GM06990 (cell line): ENCODE measurements at regions not wholly inside any gene's neighbourhood (a gene's known extent, or its start where the extent isn't known, plus 50 kb on each side); places are given as distances from the start of the nearest gene placed in this dataset.
A peak's percentile ranks its signal among the peaks of the same experiment; 100 is the strongest.
"Not testable (repeated sequence)": the region's sequence is repeated elsewhere in the genome, so short reads cannot be mapped to it uniquely, and the experiment has no call there.

Experiments used
- DNase-seq: peaks from one replicate; pipeline ENCODE4 v3.0.0-alpha.2; 2011; ENCODE audit not compliant: insufficient read length; ENCODE audit errors: extremely low read depth
- H3K27me3 ChIP-seq: replicated peaks from 2 replicates; pipeline ENCODE4 v1.6.0; 2011; ENCODE audit warnings: low read length; ENCODE audit not compliant: control insufficient read depth, insufficient read depth
- H3K36me3 ChIP-seq: 2 replicates; pipeline ENCODE4 v1.5.1; 2011; ENCODE audit warnings: low read length; ENCODE audit not compliant: control insufficient read depth, insufficient read depth
- H3K4me3 ChIP-seq: replicated peaks from 2 replicates; pipeline ENCODE4 v1.5.1; 2011; ENCODE audit warnings: low read depth, mild to moderate bottlenecking, control low read depth, low read length
- CTCF ChIP-seq: IDR thresholded peaks from 2 replicates; pipeline ENCODE4 v1.5.1; 2011; ENCODE audit warnings: low read length, control low read depth, mild to moderate bottlenecking, inconsistent platforms; ENCODE audit not compliant: insufficient read depth, poor library complexity, severe bottlenecking

GRCh38 chr6:74409447-74409846 is 713.4 kb downstream of the CD109 start:
- peak; percentile 2 for DNase-seq
- peak; percentile 31 for TF ChIP-seq CTCF
- H3K4me3 ChIP-seq = no peak overlapping the region
- no peaks in the 10 kb centered on the region for H3K27me3 ChIP-seq
- H3K36me3 ChIP-seq = no peaks in the 10 kb centered on the region

DNA sequence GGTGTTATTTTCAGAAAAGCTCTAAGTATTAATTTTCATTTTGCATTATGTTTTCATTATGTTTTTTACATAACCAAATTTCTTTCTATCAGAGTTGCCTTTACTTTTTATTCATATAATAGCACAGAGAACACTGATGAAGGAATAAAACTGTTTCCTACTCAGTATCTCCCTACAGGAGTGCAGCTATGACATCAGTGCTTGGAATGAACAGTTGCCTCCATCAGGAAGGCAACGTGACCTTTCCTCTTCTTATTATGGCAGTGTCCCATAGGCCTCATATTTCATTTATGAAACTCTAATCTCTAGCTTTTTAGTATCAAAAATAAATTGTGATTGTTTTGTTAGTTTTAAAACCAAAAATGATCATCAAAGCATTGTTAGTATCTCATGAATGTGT is 712.8 kb downstream of the CD109 start:
- no peaks in the 10 kb centered on the region for H3K36me3 ChIP-seq
- no peak for TF ChIP-seq CTCF
- no peak for DNase-seq
- no peaks in the 10 kb centered on the region for H3K27me3 ChIP-seq
- H3K4me3 ChIP-seq = no peak overlapping the region

DNA sequence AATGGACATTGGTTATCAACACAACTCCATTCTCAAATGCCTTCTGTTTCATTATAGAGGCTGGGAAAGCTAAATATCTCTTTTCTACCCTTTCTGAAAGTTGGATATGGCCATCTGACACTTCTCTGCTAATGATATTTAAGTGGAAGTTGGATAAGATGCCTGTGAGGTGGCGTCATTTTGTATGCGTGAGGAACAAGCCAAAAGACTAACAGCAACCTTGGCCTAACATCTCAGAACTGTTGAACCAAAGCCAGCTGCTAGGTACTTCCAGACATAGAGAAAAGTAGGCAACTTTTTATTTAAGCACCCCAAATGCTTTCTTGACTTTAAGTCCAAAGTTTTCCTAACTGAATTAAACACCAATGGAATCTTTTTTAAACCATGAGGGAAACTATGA is 708.4 kb downstream of the CD109 start:
- no peaks in the 10 kb centered on the region for H3K36me3 ChIP-seq
- no peak overlapping the region for H3K4me3 ChIP-seq
- no peaks in the 10 kb centered on the region for H3K27me3 ChIP-seq
- DNase-seq = no peak
- no peak for TF ChIP-seq CTCF

- no peak for DNase-seq
- H3K36me3 ChIP-seq = no peaks in the 10 kb centered on the region
- no peak overlapping the region for H3K4me3 ChIP-seq
- no peaks in the 10 kb centered on the region for H3K27me3 ChIP-seq
- no peak for TF ChIP-seq CTCF
Measured at GRCh38 chr6:74402781-74403180, 706.8 kb downstream of the CD109 start.

DNA sequence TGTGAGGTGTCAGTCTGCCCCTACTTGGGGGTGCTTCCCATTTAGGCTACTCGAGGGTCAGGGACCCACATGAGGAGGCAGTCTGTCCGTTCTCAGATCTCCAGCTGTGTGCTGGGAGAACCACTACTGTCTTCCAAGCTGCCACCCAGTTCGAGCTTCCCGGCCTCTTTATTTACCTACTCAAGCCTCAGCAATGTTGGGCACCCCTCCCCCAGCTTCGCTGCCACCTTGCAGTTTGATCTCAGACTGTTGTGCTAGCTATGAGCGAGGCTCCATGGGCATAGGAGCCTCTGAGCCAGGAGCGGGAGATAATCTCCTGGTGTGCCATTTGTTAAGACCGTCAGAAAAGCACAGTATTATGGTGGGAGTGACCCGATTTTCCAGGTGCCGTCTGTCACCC is 682.4 kb downstream of the CD109 start:
- H3K4me3 ChIP-seq, H3K36me3 ChIP-seq, H3K27me3 ChIP-seq, DNase-seq: not testable (repeated sequence)

GRCh38 chr6:74369556-74369993 is 673.6 kb downstream of the CD109 start:
- Histone ChIP-seq H3K36me3 (no peaks in the 10 kb centered on the region), H3K4me3 (no peak overlapping the region), H3K27me3 (no peaks in the 10 kb centered on the region)
- DNase-seq = no peak
- TF ChIP-seq CTCF = no peak
